Vagina (tissue), 2 donors: ENCODE measurements at regions not wholly inside any gene's neighbourhood (a gene's known extent, or its start where the extent isn't known, plus 50 kb on each side); places are given as distances from the start of the nearest gene placed in this dataset.

Experiments used
- POLR2A ChIP-seq, 2 donors: fragments of 450-650 bp; IDR thresholded peaks; one replicate each; pipeline ENCODE4 v1.6.1; 2017; ENCODE audit warnings: antibody characterized with exemption in 2 of 2, mild to moderate bottlenecking in 2 of 2, moderate library complexity in 2 of 2
- POLR2AphosphoS5 ChIP-seq, 2 donors: sonication (generic); formaldehyde crosslinking; IDR thresholded peaks; one replicate each; pipeline ENCODE4 v1.9.0; 2017; ENCODE audit warnings: antibody characterized with exemption in 2 of 2, mild to moderate bottlenecking in 2 of 2, low read depth in 1 of 2; ENCODE audit not compliant: insufficient read depth in 1 of 2
- TF ChIP-seq, protein P1 (sequence below), 3 experiments: fragments of 450-650 bp in 2 of 3; fragments of 200-600 bp in 1 of 3; sonication (generic) in 1 of 3; IDR thresholded peaks; one replicate each; pipeline ENCODE4 v1.5.1; 2017 to 2019; ENCODE audit warnings: antibody characterized with exemption in 3 of 3, mild to moderate bottlenecking in 2 of 3, moderate library complexity in 2 of 3

DNA sequence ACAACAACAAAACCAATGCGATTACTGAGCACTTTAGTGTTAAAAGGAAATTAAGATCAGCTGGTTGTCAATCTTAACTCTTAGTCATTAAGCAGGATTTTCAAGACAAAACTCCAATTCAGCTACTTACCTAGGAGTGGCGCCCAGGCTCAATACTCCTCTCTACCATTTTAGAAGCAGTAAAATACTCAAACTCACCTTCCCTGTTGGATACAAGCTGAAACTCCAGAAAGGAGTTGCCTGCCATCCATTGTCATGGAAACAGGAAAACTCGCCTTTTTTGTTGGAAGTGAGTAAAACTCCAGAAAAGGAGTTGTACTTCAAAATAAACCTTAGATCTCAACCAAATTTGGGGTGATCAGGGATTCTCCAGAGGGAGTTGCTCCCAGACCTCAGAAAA, 127.0 kb upstream of the F3 start:
- TF ChIP-seq, protein P1, sequence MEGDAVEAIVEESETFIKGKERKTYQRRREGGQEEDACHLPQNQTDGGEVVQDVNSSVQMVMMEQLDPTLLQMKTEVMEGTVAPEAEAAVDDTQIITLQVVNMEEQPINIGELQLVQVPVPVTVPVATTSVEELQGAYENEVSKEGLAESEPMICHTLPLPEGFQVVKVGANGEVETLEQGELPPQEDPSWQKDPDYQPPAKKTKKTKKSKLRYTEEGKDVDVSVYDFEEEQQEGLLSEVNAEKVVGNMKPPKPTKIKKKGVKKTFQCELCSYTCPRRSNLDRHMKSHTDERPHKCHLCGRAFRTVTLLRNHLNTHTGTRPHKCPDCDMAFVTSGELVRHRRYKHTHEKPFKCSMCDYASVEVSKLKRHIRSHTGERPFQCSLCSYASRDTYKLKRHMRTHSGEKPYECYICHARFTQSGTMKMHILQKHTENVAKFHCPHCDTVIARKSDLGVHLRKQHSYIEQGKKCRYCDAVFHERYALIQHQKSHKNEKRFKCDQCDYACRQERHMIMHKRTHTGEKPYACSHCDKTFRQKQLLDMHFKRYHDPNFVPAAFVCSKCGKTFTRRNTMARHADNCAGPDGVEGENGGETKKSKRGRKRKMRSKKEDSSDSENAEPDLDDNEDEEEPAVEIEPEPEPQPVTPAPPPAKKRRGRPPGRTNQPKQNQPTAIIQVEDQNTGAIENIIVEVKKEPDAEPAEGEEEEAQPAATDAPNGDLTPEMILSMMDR (IDR thresholded peaks at IDR 0.05), result no peak
- no peak for TF ChIP-seq POLR2AphosphoS5 (IDR thresholded peaks at IDR 0.05; ENCODE audit: insufficient read depth in 1 of 2, low read depth in 1 of 2)
- no peak for TF ChIP-seq POLR2A (IDR thresholded peaks at IDR 0.05)
